ENCODE measurements at regions not wholly inside any gene's neighbourhood (a gene's known extent, or its start where the extent isn't known, plus 50 kb on each side); places are given as distances from the start of the nearest gene placed in this dataset.

DNA sequence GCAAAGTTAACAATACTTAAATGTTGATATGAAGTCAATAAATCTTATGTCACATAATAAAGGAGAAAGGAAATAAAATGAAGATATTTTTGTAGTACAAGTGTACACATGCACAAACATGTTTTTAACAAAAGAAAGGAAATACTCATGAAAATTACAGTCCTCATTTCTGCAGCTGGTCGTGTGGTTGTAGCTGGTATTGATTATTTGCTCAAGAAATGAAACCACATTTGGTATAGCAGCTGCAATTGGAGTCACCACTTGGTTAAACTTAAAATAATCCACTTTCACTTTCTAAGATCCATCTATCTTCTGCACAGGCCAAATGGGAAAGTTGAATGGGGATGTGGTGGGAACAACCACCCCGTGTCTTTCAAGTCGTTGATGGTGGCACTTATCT is 580.5 kb upstream of the NRXN1 start:
- no peak for TF ChIP-seq SIX5 (IDR thresholded peaks at IDR 0.05; ENCODE audit: low read depth, low read length, severe bottlenecking)
- TF ChIP-seq, protein P1, sequence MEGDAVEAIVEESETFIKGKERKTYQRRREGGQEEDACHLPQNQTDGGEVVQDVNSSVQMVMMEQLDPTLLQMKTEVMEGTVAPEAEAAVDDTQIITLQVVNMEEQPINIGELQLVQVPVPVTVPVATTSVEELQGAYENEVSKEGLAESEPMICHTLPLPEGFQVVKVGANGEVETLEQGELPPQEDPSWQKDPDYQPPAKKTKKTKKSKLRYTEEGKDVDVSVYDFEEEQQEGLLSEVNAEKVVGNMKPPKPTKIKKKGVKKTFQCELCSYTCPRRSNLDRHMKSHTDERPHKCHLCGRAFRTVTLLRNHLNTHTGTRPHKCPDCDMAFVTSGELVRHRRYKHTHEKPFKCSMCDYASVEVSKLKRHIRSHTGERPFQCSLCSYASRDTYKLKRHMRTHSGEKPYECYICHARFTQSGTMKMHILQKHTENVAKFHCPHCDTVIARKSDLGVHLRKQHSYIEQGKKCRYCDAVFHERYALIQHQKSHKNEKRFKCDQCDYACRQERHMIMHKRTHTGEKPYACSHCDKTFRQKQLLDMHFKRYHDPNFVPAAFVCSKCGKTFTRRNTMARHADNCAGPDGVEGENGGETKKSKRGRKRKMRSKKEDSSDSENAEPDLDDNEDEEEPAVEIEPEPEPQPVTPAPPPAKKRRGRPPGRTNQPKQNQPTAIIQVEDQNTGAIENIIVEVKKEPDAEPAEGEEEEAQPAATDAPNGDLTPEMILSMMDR (IDR thresholded peaks at IDR 0.05 in 2 of 3, conservative IDR thresholded peaks at IDR 0.05 in 1 of 3; ENCODE audit: control insufficient read depth in 2 of 3, extremely low read depth in 1 of 3, insufficient read depth in 1 of 3, low read depth in 3 of 3, low read length in 3 of 3): no peak
- TF ChIP-seq POLR2A (IDR thresholded peaks at IDR 0.05; ENCODE audit: low read depth, low read length): no peak
- TF ChIP-seq EP300 (IDR thresholded peaks at IDR 0.05; ENCODE audit: borderline replicate concordance in 1 of 2, control insufficient read depth in 1 of 2, low read depth in 2 of 2, low read length in 2 of 2): no peak
- no peak for TF ChIP-seq SP1 (IDR thresholded peaks at IDR 0.05; ENCODE audit: low read depth, low read length)
